ENCODE measurements at regions not wholly inside any gene's neighbourhood (a gene's known extent, or its start where the extent isn't known, plus 50 kb on each side); places are given as distances from the start of the nearest gene placed in this dataset.

- no peak for TF ChIP-seq GATA2 (IDR thresholded peaks at IDR 0.05; ENCODE audit: low read depth, low read length)
- TF ChIP-seq GATA3 (IDR thresholded peaks at IDR 0.05; ENCODE audit: low read depth, low read length): no peak
Observed at GRCh38 chr5:58015175-58015574, 444.7 kb downstream of the PLK2 start.
